Endothelial cell of umbilical vein (primary cell): ENCODE measurements at regions not wholly inside any gene's neighbourhood (a gene's known extent, or its start where the extent isn't known, plus 50 kb on each side); places are given as distances from the start of the nearest gene placed in this dataset.

Source experiments
- BruUV-seq: library from RNA; stranded (reverse); fragments of 400-500 nt; replicated peaks from 2 replicates; lab custom pipeline; 2021; lab: Mats Ljungman, UMichigan
- CTCF ChIA-PET: fragments of 300-600, 350-600 bp; sonication (Branson Sonifier 250); formaldehyde crosslinking; loops from one replicate; lab custom pipeline; 2021; ENCODE audit warnings: antibody characterized with exemption, inconsistent platforms; lab: Charles Lee
- POLR2A ChIA-PET: fragments of 300-600, 350-600 bp; sonication (Branson Sonifier 250); formaldehyde crosslinking; loops from one replicate; lab custom pipeline; 2021; ENCODE audit warnings: antibody characterized with exemption, inconsistent platforms; lab: Charles Lee
- DNase-seq: peaks from one replicate; pipeline ENCODE4 v3.0.0-alpha.2; 2011; ENCODE audit warnings: low read depth, low spot score
- FAIRE-seq: peaks from 2 replicates; lab custom pipeline; 2011; peaks lifted over from hg19 to GRCh38; lab: Jason Lieb, UNC
- H2AFZ ChIP-seq: 2 replicates; pipeline ENCODE4 v1.6.0; 2012; ENCODE audit warnings: low read depth, low read length, control low read depth, inconsistent platforms
- H3K27ac ChIP-seq: 2 replicates; pipeline ENCODE4 v1.5.1; 2011; ENCODE audit warnings: low read depth, mild to moderate bottlenecking, control low read depth, low read length, moderate library complexity; ENCODE audit not compliant: insufficient read depth
- H3K27me3 ChIP-seq, 2 experiments: 2 replicates each; pipeline versions ENCODE4 v1.6.0 to v1.6.1; 2011; ENCODE audit warnings: low read length in 2 of 2, mixed read lengths in 1 of 2; ENCODE audit not compliant: control insufficient read depth in 2 of 2, insufficient read depth in 2 of 2
- H3K36me3 ChIP-seq, 2 experiments: 2 replicates in 1 of 2; 3 replicates in 1 of 2; pipeline ENCODE4 v1.5.1; 2011; ENCODE audit warnings: low read length in 2 of 2, mild to moderate bottlenecking in 1 of 2, moderate library complexity in 1 of 2; ENCODE audit not compliant: control insufficient read depth in 2 of 2, insufficient read depth in 2 of 2; ENCODE audit errors: extremely low read depth in 1 of 2
- H3K4me1 ChIP-seq: 3 replicates; pipeline ENCODE4 v1.5.1; 2011; ENCODE audit warnings: mild to moderate bottlenecking, low read length; ENCODE audit not compliant: control insufficient read depth, insufficient read depth; ENCODE audit errors: extremely low read depth
- H3K4me2 ChIP-seq: 2 replicates; pipeline ENCODE4 v1.6.1; 2011; ENCODE audit warnings: low read length, control low read depth, mixed read lengths; ENCODE audit not compliant: insufficient read depth
- H3K4me3 ChIP-seq, 3 experiments: fragments of 200-600 bp in 1 of 3; sonication (generic), shearing (Covaris generic) in 1 of 3; replicated peaks in 1 of 3; 2 replicates each; pipeline ENCODE4 v1.5.1; 2011 to 2016; ENCODE audit warnings: control low read depth in 3 of 3, low read length in 3 of 3, mild to moderate bottlenecking in 2 of 3, inconsistent platforms in 1 of 3, low read depth in 1 of 3, moderate library complexity in 1 of 3; ENCODE audit not compliant: insufficient read depth in 1 of 3
- H3K79me2 ChIP-seq: 2 replicates; pipeline ENCODE4 v1.6.0; 2012; ENCODE audit warnings: low read length, inconsistent platforms; ENCODE audit not compliant: control insufficient read depth, insufficient read depth
- H3K9ac ChIP-seq: replicated peaks from 2 replicates; pipeline ENCODE3; 2011; ENCODE audit warnings: low read length, control low read depth; ENCODE audit not compliant: insufficient read depth; ENCODE audit errors: extremely low read depth
- H3K9me1 ChIP-seq: replicated peaks from 3 replicates; pipeline ENCODE4 v1.6.0; 2011; ENCODE audit warnings: mild to moderate bottlenecking, low read length; ENCODE audit not compliant: control insufficient read depth, insufficient read depth; ENCODE audit errors: extremely low read depth
- H3K9me3 ChIP-seq: replicated peaks from 2 replicates; pipeline ENCODE4 v1.5.1; 2012; ENCODE audit warnings: low read length, inconsistent platforms; ENCODE audit not compliant: control insufficient read depth, insufficient read depth
- H4K20me1 ChIP-seq: replicated peaks from 2 replicates; pipeline ENCODE3; 2011; ENCODE audit warnings: mild to moderate bottlenecking, low read length; ENCODE audit not compliant: control insufficient read depth, insufficient read depth; ENCODE audit errors: extremely low read depth
- CTCF ChIP-seq, 2 donors: IDR thresholded peaks; 1 replicate in 1 of 2; 2 replicates in 1 of 2; pipeline ENCODE4 v1.5.1; 2011; ENCODE audit warnings: low read length in 2 of 2, mild to moderate bottlenecking in 2 of 2, moderate library complexity in 2 of 2, control low read depth in 1 of 2, inconsistent platforms in 1 of 2, low read depth in 1 of 2; ENCODE audit not compliant: insufficient read depth in 1 of 2; ENCODE audit errors: extremely low read depth in 1 of 2
- EZH2 ChIP-seq: IDR thresholded peaks from 2 replicates; pipeline ENCODE4 v1.6.1; 2012; ENCODE audit warnings: borderline replicate concordance, low read depth, mild to moderate bottlenecking, moderate library complexity, low read length, inconsistent platforms; ENCODE audit not compliant: severe bottlenecking
- FOS ChIP-seq: IDR thresholded peaks from 2 replicates; pipeline ENCODE4 v1.6.1; 2011; ENCODE audit warnings: mild to moderate bottlenecking, low read length, moderate library complexity, borderline replicate concordance; ENCODE audit not compliant: insufficient read depth
- GATA2 ChIP-seq: IDR thresholded peaks from 2 replicates; pipeline ENCODE4 v1.7.0; 2011; ENCODE audit warnings: low read depth, mild to moderate bottlenecking, moderate library complexity, mixed read lengths, low read length; ENCODE audit not compliant: insufficient read length, insufficient read depth
- JUN ChIP-seq: IDR thresholded peaks from 2 replicates; pipeline ENCODE4 v1.6.1; 2011; ENCODE audit warnings: borderline replicate concordance, low read depth; ENCODE audit not compliant: insufficient read length, insufficient read depth
- MAX ChIP-seq: IDR thresholded peaks from 2 replicates; pipeline ENCODE4 v1.6.1; 2011; ENCODE audit not compliant: insufficient read depth, insufficient read length
- MYC ChIP-seq: IDR thresholded peaks from one replicate; pipeline ENCODE4 v1.6.1; 2011; ENCODE audit warnings: mild to moderate bottlenecking, low read depth, low read length
- POLR2A ChIP-seq: IDR thresholded peaks from 2 replicates; pipeline ENCODE4 v1.6.1; 2012; ENCODE audit warnings: low read depth, mild to moderate bottlenecking, control low read depth, low read length
- POLR2AphosphoS5 ChIP-seq: IDR thresholded peaks from 2 replicates; pipeline ENCODE4 v1.6.1; 2012; ENCODE audit warnings: low read depth, mild to moderate bottlenecking, control low read depth, low read length, moderate library complexity; ENCODE audit not compliant: insufficient read depth
- dilution Hi-C: fragments of 300-500 bp; cut with MboI; formaldehyde crosslinking; loops from one replicate; pipeline ENCODE4 v1.15.0; 2019; ENCODE audit warnings: low sequenced_read_pairs; ENCODE audit not compliant: extremely low pct_ligation_motif_present
- intact Hi-C: fragments of 100-400 bp; cut with micrococcal nuclease; formaldehyde crosslinking; loops from one replicate; pipeline ENCODE4 v1.10.0; 2022

DNA sequence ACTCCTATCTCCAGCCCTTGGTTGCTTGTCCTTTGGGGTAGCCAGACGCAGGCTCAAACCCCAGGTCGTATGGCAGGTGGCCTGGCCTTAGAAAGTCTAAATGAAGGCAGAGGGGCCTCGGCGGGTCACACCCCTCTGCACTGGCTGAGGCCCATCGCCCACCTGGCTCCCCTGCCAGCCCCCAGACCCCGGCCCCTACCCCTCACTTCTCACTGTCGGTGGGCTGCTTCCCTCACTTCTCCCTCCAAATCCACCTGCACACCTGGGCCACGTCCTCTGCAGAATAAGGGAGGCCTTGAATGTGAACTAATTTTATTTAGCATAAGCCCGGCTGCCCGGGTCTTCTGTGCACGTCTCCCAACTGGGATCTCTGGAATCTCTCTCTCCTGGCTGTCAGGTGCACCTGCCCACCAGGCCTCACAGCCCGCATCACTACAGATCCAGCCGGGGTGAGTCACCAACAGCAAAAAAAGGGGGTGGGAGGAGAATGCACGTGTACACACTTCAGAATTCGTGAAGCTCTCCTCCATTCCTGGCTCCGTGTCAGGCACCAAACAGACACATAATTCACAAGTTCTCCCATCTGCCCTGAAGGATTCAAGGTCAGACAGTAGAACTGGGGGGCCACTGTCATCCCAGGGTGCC is 107.5 kb upstream of the SIM2 start:
- no peak overlapping the region for H3K27ac ChIP-seq
- no peak for DNase-seq
- no peak overlapping the region for H3K4me2 ChIP-seq
- H3K36me3 ChIP-seq: no peaks in the 10 kb centered on the region
- no peaks in the 10 kb centered on the region for H4K20me1 ChIP-seq
- H3K79me2 ChIP-seq: no peaks in the 10 kb centered on the region
- no peaks in the 10 kb centered on the region for H3K9me1 ChIP-seq
- no peak overlapping the region for H3K9ac ChIP-seq
- CTCF ChIA-PET: no interaction called here
- H2AFZ ChIP-seq: no peak overlapping the region
- H3K27me3 ChIP-seq: peaks cover 0 to 3% of the 10 kb centered on the region in 2 experiments
- H3K4me3 ChIP-seq: no peak overlapping the region
- no TSS peak for BruUV-seq
- H3K9me3 ChIP-seq: no peaks in the 10 kb centered on the region
- no peak for FAIRE-seq
- intact Hi-C loops (no loop called here), dilution Hi-C loops (no loop called here)
- POLR2A ChIA-PET: no interaction called here
- no peak for TF ChIP-seq EZH2
- no peak for TF ChIP-seq MYC
- TF ChIP-seq CTCF (IDR thresholded peaks at IDR 0.05; ENCODE audit: extremely low read depth in 1 of 2, insufficient read depth in 1 of 2, low read depth in 1 of 2, low read length in 2 of 2): no peak
- TF ChIP-seq JUN: no peak
- no peak for TF ChIP-seq MAX
- TF ChIP-seq FOS: no peak
- TF ChIP-seq POLR2AphosphoS5: no peak
- no peak for TF ChIP-seq POLR2A
- no peak for TF ChIP-seq GATA2
- H3K4me1 ChIP-seq: no peaks in the 10 kb centered on the region
